WTC11 (cell line): ENCODE measurements at regions not wholly inside any gene's neighbourhood (a gene's known extent, or its start where the extent isn't known, plus 50 kb on each side); places are given as distances from the start of the nearest gene placed in this dataset.
A peak's percentile ranks its signal among the peaks of the same experiment; 100 is the strongest.

Experiments
- ATAC-seq: fragments of 200-7000 bp; cut with Tn5 transposase; 2 replicates; pipeline ENCODE4 v1.10.0; 2021; ENCODE audit warnings: mild to moderate bottlenecking, moderate library complexity
- CTCF ChIA-PET: fragments of 300-600 bp; sonication (Branson Sonifier 250); formaldehyde crosslinking; loops from one replicate; lab custom pipeline; 2021; ENCODE audit warnings: antibody characterized with exemption; lab: Charles Lee
- POLR2A ChIA-PET: fragments of 350-600 bp; sonication (Branson Sonifier 250); formaldehyde crosslinking; loops from one replicate; lab custom pipeline; 2021; ENCODE audit warnings: antibody characterized with exemption; lab: Charles Lee
- DNase-seq: peaks from one replicate; pipeline ENCODE4 v3.0.0; 2021; ENCODE audit warnings: low spot score
- H3K27ac Mint-ChIP-seq: 2 replicates; pipeline ENCODE4 v1.8.0; 2021; ENCODE audit warnings: mixed read lengths
- H3K27me3 Mint-ChIP-seq: 2 replicates; pipeline ENCODE4 v1.8.0; 2021; ENCODE audit warnings: low read depth, mild to moderate bottlenecking, moderate library complexity, mixed read lengths
- H3K36me3 Mint-ChIP-seq: 2 replicates; pipeline ENCODE4 v1.8.0; 2021; ENCODE audit warnings: mixed read lengths
- H3K4me1 Mint-ChIP-seq: 2 replicates; pipeline ENCODE4 v1.8.0; 2022; ENCODE audit warnings: mixed read lengths
- H3K4me3 Mint-ChIP-seq: 2 replicates; pipeline ENCODE4 v1.8.0; 2021; ENCODE audit warnings: mild to moderate bottlenecking, moderate library complexity, mixed read lengths
- H3K9me3 Mint-ChIP-seq: 2 replicates; pipeline ENCODE4 v1.8.0; 2021; ENCODE audit warnings: mixed read lengths
- ATF1 ChIP-seq: sonication (generic); formaldehyde crosslinking; IDR thresholded peaks from 2 replicates; pipeline ENCODE4 v1.8.1; 2023; ENCODE audit warnings: mild to moderate bottlenecking, moderate library complexity, missing genetic modification reagents
- ATF6 ChIP-seq: sonication (generic); formaldehyde crosslinking; IDR thresholded peaks from 2 replicates; pipeline ENCODE4 v1.8.1; 2023; ENCODE audit warnings: mild to moderate bottlenecking, missing genetic modification reagents
- CREB1 ChIP-seq: sonication (generic); formaldehyde crosslinking; IDR thresholded peaks from 2 replicates; pipeline ENCODE4 v1.8.0; 2023; ENCODE audit warnings: mild to moderate bottlenecking, missing genetic modification reagents
- CTCF ChIP-seq: fragments of 200-600 bp; IDR thresholded peaks from 2 replicates; pipeline ENCODE4 v1.8.0; 2022; ENCODE audit warnings: antibody characterized with exemption
- ELF4 ChIP-seq: sonication (generic); formaldehyde crosslinking; IDR thresholded peaks from 2 replicates; pipeline ENCODE4 v1.8.1; 2022; ENCODE audit warnings: low read depth, mild to moderate bottlenecking, moderate library complexity, missing genetic modification reagents
- EMX1 ChIP-seq: fragments of 250-450 bp; sonication (Bioruptor Pico); IDR thresholded peaks from 2 replicates; pipeline ENCODE4 v1.8.0; 2021; ENCODE audit warnings: mild to moderate bottlenecking
- ESRRA ChIP-seq: sonication (generic); formaldehyde crosslinking; IDR thresholded peaks from 2 replicates; pipeline ENCODE4 v1.8.1; 2022; ENCODE audit warnings: mild to moderate bottlenecking, missing genetic modification reagents, borderline replicate concordance
- FOXP1 ChIP-seq: sonication (generic); formaldehyde crosslinking; IDR thresholded peaks from 2 replicates; pipeline ENCODE4 v1.8.0; 2022; ENCODE audit warnings: missing genetic modification reagents, mild to moderate bottlenecking, moderate library complexity, borderline replicate concordance
- FOXP4 ChIP-seq: sonication (generic); formaldehyde crosslinking; IDR thresholded peaks from 2 replicates; pipeline ENCODE4 v1.8.0; 2022; ENCODE audit warnings: mild to moderate bottlenecking, missing genetic modification reagents
- HMGA2 ChIP-seq: fragments of 250-450 bp; sonication (Bioruptor Pico); IDR thresholded peaks from 2 replicates; pipeline ENCODE4 v1.4.0; 2021; ENCODE audit warnings: mild to moderate bottlenecking, moderate library complexity
- IRF1 ChIP-seq: sonication (generic); formaldehyde crosslinking; IDR thresholded peaks from 2 replicates; pipeline ENCODE4 v1.8.0; 2023; ENCODE audit warnings: missing genetic modification reagents
- NFATC4 ChIP-seq: fragments of 250-450 bp; sonication (Bioruptor Pico); IDR thresholded peaks from 2 replicates; pipeline ENCODE4 v1.9.0; 2021; ENCODE audit warnings: mild to moderate bottlenecking
- OVOL2 ChIP-seq: fragments of 250-450 bp; sonication (Bioruptor Pico); IDR thresholded peaks from 2 replicates; pipeline ENCODE4 v1.9.0; 2021; ENCODE audit warnings: mild to moderate bottlenecking, borderline replicate concordance
- SMAD4 ChIP-seq: sonication (generic); formaldehyde crosslinking; IDR thresholded peaks from 2 replicates; pipeline ENCODE4 v1.8.0; 2022; ENCODE audit warnings: mild to moderate bottlenecking, missing genetic modification reagents
- SP1 ChIP-seq: sonication (generic); formaldehyde crosslinking; conservative IDR thresholded peaks from 2 replicates; pipeline ENCODE4 v1.8.1; 2022; ENCODE audit warnings: missing genetic modification reagents
- USF1 ChIP-seq: sonication (generic); formaldehyde crosslinking; IDR thresholded peaks from 2 replicates; pipeline ENCODE4 v1.8.0; 2022; ENCODE audit warnings: mild to moderate bottlenecking, missing genetic modification reagents
- USF2 ChIP-seq: sonication (generic); formaldehyde crosslinking; IDR thresholded peaks from 2 replicates; pipeline ENCODE4 v1.8.1; 2023; ENCODE audit warnings: mild to moderate bottlenecking, missing genetic modification reagents, moderate library complexity
- ZMAT4 ChIP-seq: fragments of 250-450 bp; sonication (Bioruptor Pico); IDR thresholded peaks from 2 replicates; pipeline ENCODE4 v1.9.0; 2021; ENCODE audit warnings: mild to moderate bottlenecking
- ZNF138 ChIP-seq: sonication (generic); formaldehyde crosslinking; conservative IDR thresholded peaks from 2 replicates; pipeline ENCODE4 v1.8.1; 2022; ENCODE audit warnings: mild to moderate bottlenecking, moderate library complexity, missing genetic modification reagents
- ZNF232 ChIP-seq: sonication (generic); formaldehyde crosslinking; IDR thresholded peaks from 2 replicates; pipeline ENCODE4 v1.8.0; 2022; ENCODE audit warnings: mild to moderate bottlenecking, missing genetic modification reagents
- ZNF263 ChIP-seq: sonication (generic); formaldehyde crosslinking; IDR thresholded peaks from 2 replicates; pipeline ENCODE4 v1.8.1; 2022; ENCODE audit warnings: low read depth, mild to moderate bottlenecking, moderate library complexity, missing genetic modification reagents
- ZNF317 ChIP-seq: sonication (generic); formaldehyde crosslinking; IDR thresholded peaks from 2 replicates; pipeline ENCODE4 v1.8.1; 2023; ENCODE audit warnings: low read depth, mild to moderate bottlenecking, moderate library complexity, missing genetic modification reagents, borderline replicate concordance
- ZNF396 ChIP-seq: fragments of 250-450 bp; sonication (Bioruptor Pico); IDR thresholded peaks from 2 replicates; pipeline ENCODE4 v1.8.0; 2021; ENCODE audit warnings: mild to moderate bottlenecking, moderate library complexity, borderline replicate concordance
- ZNF416 ChIP-seq: fragments of 250-450 bp; sonication (Bioruptor Pico); IDR thresholded peaks from 2 replicates; pipeline ENCODE4 v1.9.0; 2021; ENCODE audit warnings: mild to moderate bottlenecking, inconsistent platforms
- ZNF532 ChIP-seq: fragments of 250-450 bp; sonication (Bioruptor Pico); IDR thresholded peaks from 2 replicates; pipeline ENCODE4 v1.9.0; 2021; ENCODE audit warnings: mild to moderate bottlenecking, borderline replicate concordance

- H3K9me3 Mint-ChIP-seq = no peaks in the 10 kb centered on the region
- peaks cover 3% of the 10 kb centered on the region; the same call in 1 of the 2 replicates for H3K27me3 Mint-ChIP-seq
- H3K4me3 Mint-ChIP-seq = no peak overlapping the region
- CTCF ChIA-PET = interaction anchor here (0.7 to 4.0 kb wide), 6 partner anchors 9 to 51 kb away, joined by 3 to 20 read pairs (median 4); no protein-coding TSS in a partner anchor
- peaks cover 36% of the 10 kb centered on the region for H3K4me1 Mint-ChIP-seq
- DNase-seq = peak; percentile 41
- POLR2A ChIA-PET = no interaction called here
- no peak overlapping the region for H3K27ac Mint-ChIP-seq
- H3K36me3 Mint-ChIP-seq = no peaks in the 10 kb centered on the region
- ATAC-seq = peak; percentile 45
- no peak for TF ChIP-seq EMX1
- TF ChIP-seq ZNF317 (CRISPR knock-in tag) = no peak
- TF ChIP-seq ZNF532 (CRISPR knock-in tag) = no peak
- TF ChIP-seq ZNF263 (CRISPR knock-in tag) = no peak
- TF ChIP-seq ZMAT4 (CRISPR knock-in tag) = no peak
- no peak for TF ChIP-seq ESRRA (CRISPR knock-in tag)
- no peak for TF ChIP-seq ELF4 (CRISPR knock-in tag)
- TF ChIP-seq CREB1 (CRISPR knock-in tag) = no peak
- TF ChIP-seq HMGA2 (CRISPR knock-in tag) = no peak
- TF ChIP-seq USF2 (CRISPR knock-in tag) = peak; percentile 78
- TF ChIP-seq ZNF232 (CRISPR knock-in tag) = no peak
- no peak for TF ChIP-seq ATF6
- peak; percentile 72; the same call in 1 of the 2 replicates for TF ChIP-seq ZNF138 (CRISPR knock-in tag)
- TF ChIP-seq SMAD4 (CRISPR knock-in tag) = no peak
- no peak for TF ChIP-seq SP1 (CRISPR knock-in tag)
- TF ChIP-seq OVOL2 = no peak
- peak; percentile 38; the same call in 1 of the 2 replicates for TF ChIP-seq USF1 (CRISPR knock-in tag)
- TF ChIP-seq IRF1 (CRISPR knock-in tag) = no peak
- no peak for TF ChIP-seq ZNF396
- 0 out of 2 replicates have a peak, but pooled peaks have one; percentile 8 for TF ChIP-seq FOXP1
- TF ChIP-seq CTCF = no peak
- TF ChIP-seq FOXP4 (CRISPR knock-in tag) = no peak
- no peak for TF ChIP-seq ZNF416 (CRISPR knock-in tag)
- no peak for TF ChIP-seq ATF1
- TF ChIP-seq NFATC4 (CRISPR knock-in tag) = no peak
Measured at GRCh38 chr4:3829956-3830773, 64.0 kb downstream of the ADRA2C start.
